Retina (tissue), 1 donor: ENCODE measurements at regions not wholly inside any gene's neighbourhood (a gene's known extent, or its start where the extent isn't known, plus 50 kb on each side); places are given as distances from the start of the nearest gene placed in this dataset.
A peak's percentile ranks its signal among the peaks of the same experiment; 100 is the strongest.
"Not testable (repeated sequence)": the region's sequence is repeated elsewhere in the genome, so short reads cannot be mapped to it uniquely, and the experiment has no call there.

Experiments used
- DNase-seq: peaks from one replicate; pipeline ENCODE4 v3.0.0-alpha.2; 2016

- DNase-seq = peak; percentile 28
These were observed 227.9 kb upstream of the PITX2 start for GRCh38 chr4:110850461-110851442.

- DNase-seq = no peak
These were observed 229.1 kb upstream of the PITX2 start for GRCh38 chr4:110851989-110852388.

GRCh38 chr4:110852793-110853192 is 229.9 kb upstream of the PITX2 start:
- no peak for DNase-seq

GRCh38 chr4:110853242-110853641 is 230.4 kb upstream of the PITX2 start:
- DNase-seq = no peak

GRCh38 chr4:110854021-110854678 is 231.3 kb upstream of the PITX2 start:
- DNase-seq = no peak

- no peak for DNase-seq
These were observed 237.2 kb upstream of the PITX2 start for GRCh38 chr4:110860125-110860524.

- DNase-seq = no peak
These were observed 238.0 kb upstream of the PITX2 start for GRCh38 chr4:110860901-110861300.

- DNase-seq = no peak
These were observed 242.9 kb upstream of the PITX2 start for GRCh38 chr4:110865611-110866259.

GRCh38 chr4:110867251-110867960 is 244.5 kb upstream of the PITX2 start:
- no peak for DNase-seq

GRCh38 chr4:110867981-110868720 is 245.3 kb upstream of the PITX2 start:
- DNase-seq = no peak

- no peak for DNase-seq
These were observed 246.2 kb upstream of the PITX2 start for GRCh38 chr4:110869114-110869513.

GRCh38 chr4:110869862-110870572 is 247.1 kb upstream of the PITX2 start:
- no peak for DNase-seq

GRCh38 chr4:110876214-110876613 is 253.3 kb upstream of the PITX2 start:
- DNase-seq = not testable (repeated sequence)

- no peak for DNase-seq
These were observed 254.0 kb upstream of the PITX2 start for GRCh38 chr4:110876866-110877265.

- no peak for DNase-seq
These were observed 255.0 kb upstream of the PITX2 start for GRCh38 chr4:110877778-110878370.

- DNase-seq = no peak
These were observed 255.5 kb upstream of the PITX2 start for GRCh38 chr4:110878413-110878812.

- DNase-seq = no peak
These were observed 256.1 kb upstream of the PITX2 start for GRCh38 chr4:110878956-110879355.

GRCh38 chr4:110886270-110886669 is 263.4 kb upstream of the PITX2 start:
- no peak for DNase-seq

GRCh38 chr4:110886856-110887255 is 264.0 kb upstream of the PITX2 start:
- no peak for DNase-seq

GRCh38 chr4:110897784-110898183 is 274.9 kb upstream of the PITX2 start:
- DNase-seq = no peak

- no peak for DNase-seq
These were observed 275.4 kb upstream of the PITX2 start for GRCh38 chr4:110898290-110898689.
